HepG2 (cell line): ENCODE measurements at regions not wholly inside any gene's neighbourhood (a gene's known extent, or its start where the extent isn't known, plus 50 kb on each side); places are given as distances from the start of the nearest gene placed in this dataset.

Experiments used
- ATAC-seq: fragments of 200-7000 bp; cut with Tn5 transposase; 3 replicates; pipeline ENCODE4 v1.9.1; 2020; ENCODE audit warnings: mild to moderate bottlenecking, moderate library complexity
- BruUV-seq: library from RNA; stranded (reverse); fragments of 400-500 nt; replicated peaks from 2 replicates; lab custom pipeline; 2021; lab: Mats Ljungman, UMichigan
- CTCF ChIA-PET: fragments of 300-600 bp; formaldehyde crosslinking; extraction: SDS; loops from one replicate; lab custom pipeline; 2021; ENCODE audit warnings: low total read pairs, inconsistent platforms, low intra/inter-chr PET ratio; lab: Yijun Ruan, JAX
- POLR2A ChIA-PET: fragments of 350-600 bp; sonication (Branson Sonifier 250); formaldehyde crosslinking; loops from one replicate; lab custom pipeline; 2020; ENCODE audit warnings: antibody characterized with exemption, inconsistent platforms; lab: Yijun Ruan, JAX
- DNase-seq: peaks from one replicate; pipeline ENCODE4 v3.0.0-alpha.2; 2015; ENCODE audit warnings: low spot score
- FAIRE-seq: peaks from 3 replicates; lab custom pipeline; 2011; peaks lifted over from hg19 to GRCh38; lab: Jason Lieb, UNC
- H2AFZ ChIP-seq: one replicate; pipeline ENCODE4 v1.6.1; 2011; ENCODE audit warnings: low read length, inconsistent platforms
- H3K27ac ChIP-seq: fragments of 300-600 bp; 3 replicates; pipeline ENCODE4 v1.8.0; 2011; ENCODE audit warnings: mixed run types, mild to moderate bottlenecking, mixed read lengths, low read length, inconsistent platforms; ENCODE audit not compliant: insufficient read depth; ENCODE audit errors: extremely low read length
- H3K27me3 ChIP-seq, 2 experiments: fragments of 200-600 bp in 1 of 2; 2 replicates in 1 of 2; 3 replicates in 1 of 2; pipeline versions ENCODE4 v1.6.0 to v1.8.0; 2011; ENCODE audit warnings: low read length in 2 of 2, mild to moderate bottlenecking in 2 of 2, moderate library complexity in 2 of 2, inconsistent platforms in 1 of 2; ENCODE audit not compliant: insufficient read depth in 2 of 2, control insufficient read depth in 1 of 2
- H3K36me3 ChIP-seq, 2 experiments: fragments of 200-600 bp in 1 of 2; replicated peaks in 1 of 2; 2 replicates in 1 of 2; 3 replicates in 1 of 2; pipeline versions ENCODE4 v1.5.1 to v1.8.0; 2011; ENCODE audit warnings: low read length in 2 of 2, inconsistent platforms in 1 of 2; ENCODE audit not compliant: insufficient read depth in 2 of 2, control insufficient read depth in 1 of 2
- H3K4me1 ChIP-seq: 2 replicates; pipeline ENCODE4 v1.5.1; 2012; ENCODE audit warnings: low read length, inconsistent platforms; ENCODE audit not compliant: insufficient read depth
- H3K4me2 ChIP-seq: 2 replicates; pipeline ENCODE4 v1.6.0; 2011; ENCODE audit warnings: low read depth, low read length, inconsistent platforms
- H3K4me3 ChIP-seq, 3 experiments: fragments of 200-600 bp in 1 of 3; sonication (generic), shearing (Covaris generic) in 1 of 3; replicated peaks in 1 of 3; 2 replicates each; pipeline ENCODE4 v1.5.1; 2011 to 2016; ENCODE audit warnings: low read length in 3 of 3, inconsistent platforms in 2 of 3, low read depth in 2 of 3, mild to moderate bottlenecking in 2 of 3, control low read depth in 1 of 3, mixed read lengths in 1 of 3; ENCODE audit not compliant: insufficient read depth in 1 of 3
- H3K79me2 ChIP-seq: one replicate; pipeline ENCODE4 v1.6.1; 2011; ENCODE audit warnings: low read length, inconsistent platforms; ENCODE audit not compliant: insufficient read depth
- H3K9ac ChIP-seq: 2 replicates; pipeline ENCODE4 v1.6.0; 2011; ENCODE audit warnings: mild to moderate bottlenecking, low read depth, low read length, inconsistent platforms; ENCODE audit not compliant: insufficient read depth
- H3K9me3 ChIP-seq: 2 replicates; pipeline ENCODE4 v1.5.1; 2012; ENCODE audit warnings: mild to moderate bottlenecking, low read length
- H4K20me1 ChIP-seq: 2 replicates; pipeline ENCODE4 v1.6.0; 2011; ENCODE audit warnings: inconsistent platforms, mild to moderate bottlenecking, low read length, moderate library complexity; ENCODE audit not compliant: insufficient read depth
- ELF3 ChIP-seq: IDR thresholded peaks from 2 replicates; pipeline ENCODE4 v1.6.1; 2016; ENCODE audit warnings: missing genetic modification reagents, missing compliant biosample characterization
- FOXC1 ChIP-seq: sonication (generic); formaldehyde crosslinking; IDR thresholded peaks from 2 replicates; pipeline ENCODE4 v1.8.0; 2022; ENCODE audit warnings: mild to moderate bottlenecking, missing genetic modification reagents, borderline replicate concordance
- HDAC2 ChIP-seq: sonication (generic); formaldehyde crosslinking; IDR thresholded peaks from 2 replicates; pipeline ENCODE4 v1.4.0; 2020; ENCODE audit warnings: missing genetic modification reagents
- KAT7 ChIP-seq: IDR thresholded peaks from 2 replicates; pipeline ENCODE4 v1.6.1; 2018; ENCODE audit warnings: borderline replicate concordance, missing compliant biosample characterization
- KLF9 ChIP-seq: IDR thresholded peaks from 2 replicates; pipeline ENCODE4 v1.6.1; 2016; ENCODE audit warnings: low read depth
- KMT2B ChIP-seq: IDR thresholded peaks from 2 replicates; pipeline ENCODE4 v1.6.1; 2016; ENCODE audit warnings: missing genetic modification reagents, missing compliant biosample characterization
- MTA1 ChIP-seq: sonication (generic); formaldehyde crosslinking; IDR thresholded peaks from 2 replicates; pipeline ENCODE4 v1.4.0; 2020; ENCODE audit warnings: missing genetic modification reagents, mild to moderate bottlenecking, borderline replicate concordance
- NR2F6 ChIP-seq, 2 experiments: IDR thresholded peaks; 2 replicates each; pipeline ENCODE4 v1.6.1; 2016; ENCODE audit warnings: antibody characterized with exemption in 1 of 2, mild to moderate bottlenecking in 1 of 2
- POLR2AphosphoS2 ChIP-seq: IDR thresholded peaks from 2 replicates; pipeline ENCODE4 v1.6.1; 2011; ENCODE audit warnings: low read depth, low read length, improper control_type of control experiment
- RCOR2 ChIP-seq: IDR thresholded peaks from 2 replicates; pipeline ENCODE4 v1.6.1; 2016; ENCODE audit warnings: missing biosample characterization, missing genetic modification reagents
- SYNCRIP ChIP-seq: fragments of 200-400 bp; formaldehyde crosslinking; IDR thresholded peaks from 2 replicates; pipeline ENCODE4 v1.6.1; 2018; ENCODE audit warnings: mild to moderate bottlenecking, low read depth, low read length; ENCODE audit not compliant: insufficient read depth
- TARDBP ChIP-seq: sonication (generic); formaldehyde crosslinking; IDR thresholded peaks from 2 replicates; pipeline ENCODE4 v1.8.0; 2022; ENCODE audit warnings: mild to moderate bottlenecking, missing genetic modification reagents
- TERF1 ChIP-seq: sonication (generic); formaldehyde crosslinking; IDR thresholded peaks from 2 replicates; pipeline ENCODE4 v1.8.0; 2022; ENCODE audit warnings: mild to moderate bottlenecking, missing genetic modification reagents, moderate library complexity
- U2AF2 ChIP-seq: fragments of 200-400 bp; formaldehyde crosslinking; IDR thresholded peaks from 2 replicates; pipeline ENCODE4 v1.6.1; 2017; ENCODE audit warnings: low read depth, mild to moderate bottlenecking, low read length
- ZNF557 ChIP-seq: sonication (generic); formaldehyde crosslinking; IDR thresholded peaks from 2 replicates; pipeline ENCODE4 v1.4.0; 2020; ENCODE audit warnings: missing genetic modification reagents
- ZNF564 ChIP-seq: sonication (generic); formaldehyde crosslinking; IDR thresholded peaks from 2 replicates; pipeline ENCODE4 v1.8.1; 2023; ENCODE audit warnings: mild to moderate bottlenecking, missing genetic modification reagents
- ZSCAN29 ChIP-seq: sonication (generic); formaldehyde crosslinking; conservative IDR thresholded peaks from 2 replicates; pipeline ENCODE4 v1.4.0; 2020; ENCODE audit warnings: mild to moderate bottlenecking, missing genetic modification reagents
- in situ Hi-C: cut with HindIII; loops from 2 replicates; pipeline ENCODE4 v1.10.0; 2017; ENCODE audit warnings: low pct_unique_long_range_greater_than_20kb; ENCODE audit not compliant: extremely low pct_ligation_motif_present
- intact Hi-C: fragments of 100-400 bp; cut with micrococcal nuclease; formaldehyde crosslinking; loops from one replicate; pipeline ENCODE4 v1.10.0; 2022; ENCODE audit not compliant: unreplicated experiment
- TF ChIP-seq, protein P1 (sequence below): sonication (generic); formaldehyde crosslinking; IDR thresholded peaks from 2 replicates; pipeline ENCODE4 v1.5.1; 2020; ENCODE audit warnings: missing genetic modification reagents, mild to moderate bottlenecking, borderline replicate concordance
- TF ChIP-seq, protein P2 (sequence below): sonication (generic); formaldehyde crosslinking; IDR thresholded peaks from 2 replicates; pipeline ENCODE4 v1.8.1; 2023; ENCODE audit warnings: mild to moderate bottlenecking, missing genetic modification reagents

- ATAC-seq (no peak), FAIRE-seq (no peak), DNase-seq (no peak)
- Histone ChIP-seq H4K20me1 (no peaks in the 10 kb centered on the region), H3K9ac (no peak overlapping the region), H3K36me3 (no peaks in the 10 kb centered on the region), H3K4me2 (no peak overlapping the region), H3K27me3 (no peaks in the 10 kb centered on the region), H3K79me2 (no peaks in the 10 kb centered on the region), H2AFZ (no peak overlapping the region), H3K9me3 (no peaks in the 10 kb centered on the region), H3K4me1 (no peaks in the 10 kb centered on the region), H3K4me3 (no peak overlapping the region)
- intact Hi-C loops, result no loop called here
- in situ Hi-C loops, result no loop called here
- ChIA-PET CTCF (no interaction called here), POLR2A (no interaction called here)
- TF ChIP-seq FOXC1 (CRISPR knock-in tag), result no peak
- no peak for TF ChIP-seq KAT7 (CRISPR knock-in tag)
- TF ChIP-seq RCOR2 (CRISPR knock-in tag), result no peak
- no peak for TF ChIP-seq ZNF557
- TF ChIP-seq, protein P1, sequence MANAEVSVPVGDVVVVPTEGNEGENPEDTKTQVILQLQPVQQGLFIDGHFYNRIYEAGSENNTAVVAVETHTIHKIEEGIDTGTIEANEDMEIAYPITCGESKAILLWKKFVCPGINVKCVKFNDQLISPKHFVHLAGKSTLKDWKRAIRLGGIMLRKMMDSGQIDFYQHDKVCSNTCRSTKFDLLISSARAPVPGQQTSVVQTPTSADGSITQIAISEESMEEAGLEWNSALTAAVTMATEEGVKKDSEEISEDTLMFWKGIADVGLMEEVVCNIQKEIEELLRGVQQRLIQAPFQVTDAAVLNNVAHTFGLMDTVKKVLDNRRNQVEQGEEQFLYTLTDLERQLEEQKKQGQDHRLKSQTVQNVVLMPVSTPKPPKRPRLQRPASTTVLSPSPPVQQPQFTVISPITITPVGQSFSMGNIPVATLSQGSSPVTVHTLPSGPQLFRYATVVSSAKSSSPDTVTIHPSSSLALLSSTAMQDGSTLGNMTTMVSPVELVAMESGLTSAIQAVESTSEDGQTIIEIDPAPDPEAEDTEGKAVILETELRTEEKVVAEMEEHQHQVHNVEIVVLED, result no peak
- no peak for TF ChIP-seq U2AF2
- no peak for TF ChIP-seq KLF9 (CRISPR knock-in tag)
- no peak for TF ChIP-seq HDAC2 (CRISPR knock-in tag)
- no peak for TF ChIP-seq TARDBP (CRISPR knock-in tag)
- TF ChIP-seq NR2F6 (IDR thresholded peaks at IDR 0.05), result no peak
- TF ChIP-seq NR2F6 (CRISPR knock-in tag; IDR thresholded peaks at IDR 0.05), result no peak
- TF ChIP-seq SYNCRIP, result no peak
- no peak for TF ChIP-seq ZSCAN29 (CRISPR knock-in tag)
- TF ChIP-seq ZNF564 (CRISPR knock-in tag), result no peak
- TF ChIP-seq POLR2AphosphoS2, result no peak
- TF ChIP-seq TERF1 (CRISPR knock-in tag), result no peak
- TF ChIP-seq, protein P2, sequence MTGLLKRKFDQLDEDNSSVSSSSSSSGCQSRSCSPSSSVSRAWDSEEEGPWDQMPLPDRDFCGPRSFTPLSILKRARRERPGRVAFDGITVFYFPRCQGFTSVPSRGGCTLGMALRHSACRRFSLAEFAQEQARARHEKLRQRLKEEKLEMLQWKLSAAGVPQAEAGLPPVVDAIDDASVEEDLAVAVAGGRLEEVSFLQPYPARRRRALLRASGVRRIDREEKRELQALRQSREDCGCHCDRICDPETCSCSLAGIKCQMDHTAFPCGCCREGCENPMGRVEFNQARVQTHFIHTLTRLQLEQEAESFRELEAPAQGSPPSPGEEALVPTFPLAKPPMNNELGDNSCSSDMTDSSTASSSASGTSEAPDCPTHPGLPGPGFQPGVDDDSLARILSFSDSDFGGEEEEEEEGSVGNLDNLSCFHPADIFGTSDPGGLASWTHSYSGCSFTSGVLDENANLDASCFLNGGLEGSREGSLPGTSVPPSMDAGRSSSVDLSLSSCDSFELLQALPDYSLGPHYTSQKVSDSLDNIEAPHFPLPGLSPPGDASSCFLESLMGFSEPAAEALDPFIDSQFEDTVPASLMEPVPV (CRISPR knock-in tag), result no peak
- TF ChIP-seq KMT2B (CRISPR knock-in tag), result no peak
- TF ChIP-seq MTA1 (CRISPR knock-in tag), result no peak
- no peak for TF ChIP-seq ELF3 (CRISPR knock-in tag)
- TF ChIP-seq, all 625 proteins: peak for 0
- no TSS peak for BruUV-seq
- no peak overlapping the region for H3K27ac ChIP-seq
These were observed 712.4 kb downstream of the EPHA7 start for GRCh38 chr6:92706976-92707375.
